Dermis microvascular lymphatic vessel endothelial cell (primary cell): ENCODE measurements at regions not wholly inside any gene's neighbourhood (a gene's known extent, or its start where the extent isn't known, plus 50 kb on each side); places are given as distances from the start of the nearest gene placed in this dataset.

Source experiments
- DNase-seq, 2 donors: peaks; one replicate each; pipeline versions ENCODE4 v3.0.0 to v3.0.0-alpha.2; 2010; ENCODE audit warnings: low read depth in 2 of 2

GRCh38 chr15:96581371-96581770, 250.9 kb downstream of the NR2F2 start:
- no peak for DNase-seq

GRCh38 chr15:96582473-96582872, 252.0 kb downstream of the NR2F2 start:
- DNase-seq: no peak

- peak in 1 of 2 donors; percentile 8 for DNase-seq
These were observed 253.2 kb downstream of the NR2F2 start for GRCh38 chr15:96583671-96584070.

- peak; percentile 5 to 42 for DNase-seq
These were observed 255.2 kb downstream of the NR2F2 start for GRCh38 chr15:96585484-96586386.

GRCh38 chr15:96586901-96587300, 256.4 kb downstream of the NR2F2 start:
- DNase-seq: no peak

- no peak for DNase-seq
These were observed 259.4 kb downstream of the NR2F2 start for GRCh38 chr15:96589864-96590263.

GRCh38 chr15:96593735-96594134, 263.2 kb downstream of the NR2F2 start:
- DNase-seq: no peak

GRCh38 chr15:96595951-96596350, 265.5 kb downstream of the NR2F2 start:
- DNase-seq: no peak

- DNase-seq: no peak
These were observed 268.0 kb downstream of the NR2F2 start for GRCh38 chr15:96598514-96598913.

GRCh38 chr15:96599268-96599667, 268.8 kb downstream of the NR2F2 start:
- no peak for DNase-seq

GRCh38 chr15:96600350-96600749, 269.9 kb downstream of the NR2F2 start:
- no peak for DNase-seq

GRCh38 chr15:96606617-96607016, 276.1 kb downstream of the NR2F2 start:
- no peak for DNase-seq

- no peak for DNase-seq
These were observed 280.3 kb downstream of the NR2F2 start for GRCh38 chr15:96610757-96611156.

GRCh38 chr15:96612917-96613316, 282.4 kb downstream of the NR2F2 start:
- no peak for DNase-seq

- DNase-seq: no peak
These were observed 288.7 kb downstream of the NR2F2 start for GRCh38 chr15:96619174-96619573.

GRCh38 chr15:96622714-96623113, 292.2 kb downstream of the NR2F2 start:
- DNase-seq: no peak

GRCh38 chr15:96625256-96625655, 294.8 kb downstream of the NR2F2 start:
- no peak for DNase-seq

- no peak for DNase-seq
These were observed 296.6 kb downstream of the NR2F2 start for GRCh38 chr15:96627031-96627568.

GRCh38 chr15:96629511-96629910, 299.0 kb downstream of the NR2F2 start:
- DNase-seq: no peak

- no peak for DNase-seq
These were observed 308.3 kb downstream of the NR2F2 start for GRCh38 chr15:96638793-96639192.

- DNase-seq: no peak
These were observed 315.3 kb downstream of the NR2F2 start for GRCh38 chr15:96645796-96646195.

GRCh38 chr15:96648866-96649265, 318.4 kb downstream of the NR2F2 start:
- no peak for DNase-seq

- no peak for DNase-seq
These were observed 326.6 kb downstream of the NR2F2 start for GRCh38 chr15:96657096-96657495.
